Lower leg skin (tissue), 3 donors: ENCODE measurements at regions not wholly inside any gene's neighbourhood (a gene's known extent, or its start where the extent isn't known, plus 50 kb on each side); places are given as distances from the start of the nearest gene placed in this dataset.

ENCODE experiments used
- CTCF ChIP-seq, 3 donors: fragments of 450-650 bp; IDR thresholded peaks; one replicate each; pipeline ENCODE4 v1.5.1; 2016; ENCODE audit warnings: antibody characterized with exemption in 3 of 3, mild to moderate bottlenecking in 3 of 3, moderate library complexity in 2 of 3
- POLR2A ChIP-seq, 2 donors: fragments of 450-650 bp; IDR thresholded peaks; one replicate each; pipeline ENCODE4 v1.6.1; 2016 to 2017; ENCODE audit warnings: antibody characterized with exemption in 2 of 2, mild to moderate bottlenecking in 1 of 2, moderate library complexity in 1 of 2

GRCh38 chr16:5850632-5851392 is 753.2 kb upstream of the EEF2KMT start:
- TF ChIP-seq POLR2A (IDR thresholded peaks at IDR 0.05) (no peak), CTCF (IDR thresholded peaks at IDR 0.05) (no peak)
